ENCODE measurements at regions not wholly inside any gene's neighbourhood (a gene's known extent, or its start where the extent isn't known, plus 50 kb on each side); places are given as distances from the start of the nearest gene placed in this dataset.

GRCh38 chr2:12205086-12205485 lies 458.7 kb downstream of the LPIN1 start:
- no peak for DNase-seq (ENCODE audit: low read depth in 2 of 2)

- no peak for DNase-seq (ENCODE audit: low read depth in 2 of 2)
Observed at GRCh38 chr2:12207491-12207890, 461.1 kb downstream of the LPIN1 start.

GRCh38 chr2:12210016-12210933 lies 463.8 kb downstream of the LPIN1 start:
- no peak for DNase-seq (ENCODE audit: low read depth in 2 of 2)

GRCh38 chr2:12211326-12212175 lies 465.1 kb downstream of the LPIN1 start:
- DNase-seq (ENCODE audit: low read depth in 2 of 2) = no peak

- no peak for DNase-seq (ENCODE audit: low read depth in 2 of 2)
Observed at GRCh38 chr2:12212841-12213597, 466.6 kb downstream of the LPIN1 start.

DNA sequence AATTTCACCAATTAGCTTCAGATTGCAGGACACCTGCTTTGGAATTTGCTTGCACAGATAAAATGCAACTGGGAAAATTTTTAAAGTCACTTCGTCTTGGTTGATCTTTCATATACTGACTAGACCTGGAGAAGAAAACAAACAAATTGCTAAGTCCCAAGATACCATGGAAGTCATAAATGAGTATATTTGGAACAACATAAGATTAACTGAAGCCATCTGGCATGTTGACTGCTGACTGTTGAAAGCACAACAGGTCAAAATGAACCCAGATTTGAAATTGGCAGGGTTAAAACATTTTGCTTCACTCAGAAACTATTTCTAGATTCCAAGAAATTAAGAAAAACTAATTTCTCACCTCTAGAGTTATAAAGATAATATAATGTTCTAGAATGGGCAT lies 470.7 kb downstream of the LPIN1 start:
- DNase-seq (ENCODE audit: low read depth in 2 of 2) = no peak

- no peak for DNase-seq (ENCODE audit: low read depth in 2 of 2)
Observed at GRCh38 chr2:12219761-12220160, 473.3 kb downstream of the LPIN1 start.

- DNase-seq (ENCODE audit: low read depth in 2 of 2) = no peak
Observed at GRCh38 chr2:12221584-12221983, 475.2 kb downstream of the LPIN1 start.

GRCh38 chr2:12222554-12222953 lies 476.1 kb downstream of the LPIN1 start:
- no peak for DNase-seq (ENCODE audit: low read depth in 2 of 2)

DNA sequence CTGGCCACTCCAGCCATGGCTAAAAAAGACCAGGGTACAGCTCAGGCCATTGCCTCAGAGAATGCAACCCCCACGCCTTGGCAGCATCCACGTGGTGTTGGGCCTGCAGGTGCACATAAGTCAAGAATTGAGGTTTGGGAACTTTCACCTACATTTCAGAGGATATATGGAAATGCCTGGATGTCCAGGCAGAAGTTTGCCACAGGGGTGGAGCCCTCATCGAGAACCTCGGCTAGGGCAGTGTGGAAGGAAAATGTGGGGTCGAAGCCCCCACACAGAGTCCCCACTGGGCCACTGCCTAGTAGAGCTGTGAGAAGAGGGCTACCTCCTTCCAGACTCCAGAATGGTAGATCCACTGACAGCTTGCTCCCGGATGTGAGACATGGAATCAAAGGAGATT lies 477.3 kb downstream of the LPIN1 start:
- DNase-seq (ENCODE audit: low read depth in 2 of 2) = no peak

- no peak for DNase-seq (ENCODE audit: low read depth in 2 of 2)
Observed at GRCh38 chr2:12226653-12227052, 480.2 kb downstream of the LPIN1 start.

GRCh38 chr2:12227941-12228608 lies 481.6 kb downstream of the LPIN1 start:
- no peak for DNase-seq (ENCODE audit: low read depth in 2 of 2)

- no peak for DNase-seq (ENCODE audit: low read depth in 2 of 2)
Observed at GRCh38 chr2:12231288-12231687, 484.9 kb downstream of the LPIN1 start.

DNA sequence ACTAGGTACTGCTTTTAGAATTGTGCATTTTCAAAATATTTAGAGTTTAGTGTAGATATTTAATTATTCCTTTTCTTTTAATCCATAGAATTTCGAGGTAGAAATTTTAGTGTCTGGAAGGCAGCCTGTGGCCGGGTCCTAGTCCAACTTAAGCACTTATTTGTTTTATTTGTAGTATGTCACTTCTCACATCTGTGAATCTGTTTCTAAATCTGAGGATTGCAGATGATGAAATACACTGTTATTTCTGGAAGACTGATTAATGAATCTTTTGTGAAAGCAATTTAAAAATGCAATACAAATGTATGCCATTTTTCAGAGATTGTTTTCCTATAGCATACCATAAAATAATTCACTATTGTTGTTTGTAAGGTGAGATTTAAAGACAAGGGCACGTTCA lies 483.9 kb upstream of the TRIB2 start:
- DNase-seq (ENCODE audit: low read depth in 2 of 2) = no peak

DNA sequence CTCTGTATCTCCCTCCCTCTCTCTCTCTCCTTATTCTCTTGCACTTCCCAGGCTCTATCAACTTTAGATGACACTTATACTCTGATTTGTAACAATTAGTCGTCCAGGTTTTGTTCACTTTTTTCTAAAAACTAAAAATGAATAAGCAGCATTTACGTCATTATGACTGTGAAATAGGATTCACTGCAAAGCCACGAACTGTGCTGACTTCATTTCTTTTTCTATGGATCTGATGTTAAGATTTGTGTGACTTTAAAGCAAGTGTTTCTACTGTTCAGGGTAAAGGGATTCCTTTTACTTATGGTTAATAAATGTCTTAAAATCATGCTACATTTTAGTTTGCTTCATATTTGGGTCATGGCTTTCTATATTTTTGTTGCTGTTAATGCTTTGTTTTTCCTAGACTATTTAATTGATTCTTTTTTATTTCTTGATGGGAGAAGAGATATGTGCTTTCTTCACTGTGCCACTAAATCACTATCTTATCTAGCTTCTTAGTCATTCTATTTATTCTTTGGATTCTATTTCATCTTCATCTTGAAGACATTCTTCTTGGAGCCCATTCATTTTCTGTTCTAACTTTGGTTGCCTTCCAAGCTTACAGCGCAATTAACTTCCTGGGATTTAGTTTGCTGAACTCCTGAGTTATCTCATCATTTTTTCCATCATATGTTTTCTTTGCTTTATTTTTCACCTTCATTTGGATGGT lies 480.4 kb upstream of the TRIB2 start:
- no peak for DNase-seq (ENCODE audit: low read depth in 2 of 2)

- DNase-seq (ENCODE audit: low read depth in 2 of 2) = no peak
Observed at GRCh38 chr2:12240206-12240605, 476.5 kb upstream of the TRIB2 start.

DNA sequence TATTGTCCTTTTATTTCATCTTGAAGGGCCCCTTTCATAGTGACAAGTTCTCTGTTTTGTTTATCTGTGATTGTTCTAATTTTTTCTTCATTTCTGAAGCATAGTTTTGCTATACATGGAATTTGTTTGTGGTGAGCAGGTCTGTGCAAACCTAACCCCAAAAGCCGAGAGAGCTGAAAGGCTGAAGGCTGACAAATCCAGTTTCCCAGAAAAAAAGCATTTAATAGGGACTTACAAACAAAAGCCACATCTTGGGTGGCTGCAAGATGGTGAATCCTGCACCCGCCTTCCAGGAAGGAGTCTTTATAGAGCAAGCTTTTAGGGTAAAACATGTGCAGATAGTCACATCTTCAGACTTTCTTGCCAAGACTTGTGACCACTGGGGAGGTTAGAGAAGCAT lies 473.4 kb upstream of the TRIB2 start:
- no peak for DNase-seq (ENCODE audit: low read depth in 2 of 2)

- DNase-seq (ENCODE audit: low read depth in 2 of 2) = no peak
Observed at GRCh38 chr2:12244070-12244469, 472.7 kb upstream of the TRIB2 start.

GRCh38 chr2:12251121-12251520 lies 465.6 kb upstream of the TRIB2 start:
- DNase-seq (ENCODE audit: low read depth in 2 of 2) = no peak

DNA sequence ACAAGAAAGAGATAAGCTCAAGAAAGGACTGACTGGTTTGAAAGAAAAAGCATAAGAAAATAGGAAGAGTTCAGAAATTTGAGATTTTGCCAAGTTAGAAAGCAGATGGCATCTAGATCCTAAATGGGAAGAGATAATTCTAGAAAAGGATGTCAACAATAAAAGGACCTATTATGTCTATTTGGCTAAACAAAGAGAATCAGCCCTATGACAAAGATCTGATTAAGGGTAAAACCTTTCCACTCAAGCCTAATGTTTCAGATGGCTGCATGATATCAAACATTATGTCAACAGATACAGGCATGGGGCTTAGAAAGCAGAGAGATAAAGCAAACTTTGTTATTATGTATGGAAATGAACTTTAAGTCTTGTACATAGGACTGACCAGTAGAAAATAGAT lies 465.0 kb upstream of the TRIB2 start:
- DNase-seq (ENCODE audit: low read depth in 2 of 2) = no peak
